Ureter (tissue), 1 donor: ENCODE measurements at regions not wholly inside any gene's neighbourhood (a gene's known extent, or its start where the extent isn't known, plus 50 kb on each side); places are given as distances from the start of the nearest gene placed in this dataset.
"Not testable (repeated sequence)": the region's sequence is repeated elsewhere in the genome, so short reads cannot be mapped to it uniquely, and the experiment has no call there.

Source experiments
- DNase-seq: peaks from one replicate; pipeline ENCODE4 v3.0.0-alpha.2; 2020; ENCODE audit warnings: low spot score
- donor health status: DM: yes; HTN: yes; CAD: no.

DNA sequence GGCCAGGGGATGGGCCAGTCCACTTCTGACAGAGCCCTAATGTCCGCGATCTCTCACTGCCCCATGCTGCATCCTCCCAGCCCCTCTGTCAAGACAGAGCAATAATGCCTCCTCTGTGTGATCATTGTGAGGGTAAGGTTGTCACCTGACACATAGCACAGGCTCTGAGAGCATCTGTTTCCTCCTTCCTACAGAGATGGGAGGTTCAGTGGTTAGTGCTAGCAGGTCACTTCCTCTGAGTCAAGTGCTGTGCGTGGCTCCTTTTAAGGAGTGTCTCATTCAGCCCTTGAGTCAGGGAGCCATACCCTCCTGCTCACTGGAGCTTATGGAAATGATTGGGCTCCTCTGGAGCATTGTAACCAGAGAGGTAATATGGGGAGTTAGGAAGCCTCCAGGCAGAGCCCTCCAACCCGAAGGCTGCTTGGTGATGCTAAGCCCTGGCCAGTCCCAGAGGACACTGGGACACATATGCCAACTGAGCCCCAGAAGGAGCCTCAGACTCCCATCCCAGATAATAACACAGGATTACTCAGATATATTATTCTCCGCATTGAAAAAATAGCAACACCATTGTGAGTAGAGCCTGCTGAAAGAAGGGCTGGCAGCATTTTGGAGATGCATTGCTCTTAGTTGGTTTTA lies 189.0 kb downstream of the GALNT1 start:
- DNase-seq: no peak

DNA sequence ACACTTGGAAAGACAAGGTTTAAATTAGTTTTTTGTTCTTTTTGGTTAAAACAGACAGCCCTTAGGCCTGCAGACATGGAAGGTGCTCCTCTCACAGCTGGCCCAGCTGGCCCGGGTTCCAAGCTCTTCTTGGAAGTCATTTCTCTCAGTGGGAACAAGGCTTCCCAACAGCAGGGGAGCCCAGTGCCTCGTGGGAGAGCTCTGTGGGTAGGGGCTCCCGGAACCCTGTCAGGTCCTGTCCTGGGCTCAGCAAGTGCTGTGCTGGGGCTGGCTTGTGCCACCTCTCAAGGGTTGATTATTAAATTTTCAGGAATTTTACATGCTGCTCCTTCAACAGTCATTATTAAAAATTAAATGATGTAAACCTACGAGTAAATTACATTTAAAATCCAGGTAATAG lies 189.6 kb downstream of the GALNT1 start:
- DNase-seq: no peak

DNA sequence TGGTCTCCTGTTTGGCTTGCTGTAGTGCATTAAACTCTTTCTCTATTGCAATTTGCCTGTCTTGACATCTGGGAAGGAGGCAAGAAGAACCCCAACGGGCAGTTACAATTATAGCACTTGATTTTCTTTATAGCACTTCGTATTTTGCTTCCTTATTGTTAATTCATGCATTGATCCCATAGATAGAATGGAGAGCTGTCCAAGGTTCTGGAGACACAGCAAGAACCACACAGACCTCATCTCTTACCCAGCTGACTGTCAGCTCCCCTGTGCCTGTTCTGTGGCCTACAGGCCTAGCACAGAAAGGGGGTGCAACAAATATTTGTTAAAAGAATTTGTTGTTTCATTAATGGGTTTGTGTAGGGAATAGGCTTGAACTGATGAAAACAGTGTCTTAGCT lies 194.3 kb downstream of the GALNT1 start:
- DNase-seq: no peak

DNA sequence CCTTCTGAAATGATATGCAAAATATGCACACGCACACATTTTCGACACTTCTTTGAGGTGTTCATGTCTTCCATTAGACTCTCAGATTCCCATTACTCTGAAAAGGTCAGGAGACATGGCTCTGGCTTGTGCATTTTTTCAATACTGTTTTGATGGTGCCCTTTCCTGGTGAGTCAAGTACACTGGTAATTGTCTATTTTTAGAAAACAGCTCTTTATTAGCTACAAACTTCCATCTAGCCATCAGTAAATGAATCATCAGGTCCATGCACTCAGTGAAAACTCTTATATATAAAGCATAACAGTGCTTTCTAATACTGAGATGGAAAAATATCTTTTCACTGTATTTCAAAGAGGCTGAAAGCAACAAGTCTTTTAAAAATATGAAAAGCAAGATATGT lies 194.9 kb downstream of the GALNT1 start:
- DNase-seq: no peak

DNA sequence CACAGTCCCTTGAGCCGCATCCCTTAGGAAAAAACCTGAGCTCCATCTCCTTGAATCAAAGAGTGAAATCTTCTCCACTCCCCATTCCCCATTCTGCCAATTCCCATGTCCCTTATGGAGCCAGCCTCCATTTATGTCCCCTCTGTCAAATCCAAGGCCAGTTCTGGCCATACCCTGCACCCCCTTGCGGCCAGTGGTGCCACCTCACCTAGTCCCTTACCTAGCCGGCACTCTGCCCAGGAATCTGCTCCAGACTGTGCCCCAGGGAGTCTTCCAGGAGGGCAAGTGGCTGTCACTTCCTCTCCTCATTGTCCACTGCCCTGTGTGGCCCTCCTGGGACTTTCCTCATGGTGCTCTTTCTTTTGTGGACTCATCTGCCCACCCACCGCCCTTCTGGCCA lies 195.4 kb upstream of the RMP24 start:
- DNase-seq: no peak

DNA sequence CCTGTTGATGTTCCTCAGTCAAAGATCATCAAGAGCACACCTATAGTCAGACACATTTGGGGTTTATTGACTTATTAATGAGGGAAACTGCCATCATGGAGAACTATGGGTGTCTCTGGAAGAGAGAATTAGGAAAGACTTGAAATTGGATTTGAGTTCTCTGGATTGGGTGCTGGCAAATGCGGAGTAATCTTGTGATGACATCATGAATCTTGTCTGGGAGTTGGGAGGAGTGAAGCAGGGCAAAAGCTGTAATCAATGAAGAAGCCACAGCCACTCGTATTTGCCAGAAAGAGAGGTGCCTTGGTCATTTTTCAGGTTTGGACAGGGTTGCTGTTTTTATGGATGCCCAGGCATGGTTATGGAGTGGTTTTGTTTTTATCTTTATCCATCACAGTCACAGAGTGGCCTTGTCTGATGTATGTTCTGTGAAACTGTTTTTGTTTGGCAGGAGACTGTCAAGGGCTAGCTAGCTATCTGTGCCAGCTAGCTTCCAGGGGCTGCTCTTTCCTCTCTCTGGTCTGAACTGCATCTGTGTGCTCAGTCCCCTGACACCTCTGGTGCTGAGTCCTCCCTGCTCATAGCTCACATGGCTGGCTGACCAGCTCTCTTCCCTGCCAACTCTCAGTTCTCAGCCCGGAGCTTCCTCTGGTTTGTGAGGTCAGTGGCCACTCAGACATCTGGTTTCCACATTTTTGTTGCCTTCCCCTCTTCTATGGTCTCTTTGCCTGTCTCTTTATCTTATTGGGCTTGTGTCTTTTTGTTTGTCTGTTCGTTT lies 193.4 kb upstream of the RMP24 start:
- no peak for DNase-seq

DNA sequence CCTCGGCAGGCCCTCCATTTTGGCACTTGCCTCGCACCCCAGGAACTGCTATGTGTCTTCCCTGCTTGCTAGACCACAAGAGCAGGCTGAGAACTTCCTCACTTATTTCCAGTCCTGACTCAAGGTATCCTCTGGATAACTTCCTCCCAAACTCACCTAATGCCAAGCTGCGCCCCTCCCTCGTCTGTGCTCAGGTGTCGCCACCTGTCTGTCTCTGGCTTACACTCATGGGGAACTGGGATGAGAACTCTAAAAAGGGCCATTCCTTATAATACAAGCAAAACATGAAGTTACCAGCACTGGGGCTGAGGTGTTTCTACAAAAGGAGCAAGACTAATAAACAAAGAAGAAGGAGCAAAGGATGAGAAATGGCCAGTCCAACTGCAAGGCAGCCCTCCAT lies 191.5 kb upstream of the RMP24 start:
- no peak for DNase-seq

DNA sequence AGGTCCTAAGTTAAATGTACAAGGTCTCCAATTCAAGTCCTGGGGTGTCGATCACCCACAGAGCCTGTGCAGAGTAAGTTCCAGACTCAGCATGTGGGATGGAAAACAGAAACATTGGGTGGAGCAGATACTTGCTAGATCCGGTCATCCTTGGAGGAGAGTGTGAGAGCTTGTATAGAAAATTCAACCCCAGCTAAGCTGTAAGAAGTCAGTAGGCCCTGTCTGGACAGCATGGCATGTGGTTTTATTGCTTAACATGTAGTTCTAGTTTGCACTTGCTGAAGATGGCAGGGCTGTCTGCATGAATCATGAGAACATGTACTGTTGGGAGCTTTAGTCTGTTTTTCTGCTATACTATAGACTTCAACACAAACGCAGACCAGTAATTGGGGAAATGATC lies 189.6 kb upstream of the RMP24 start:
- no peak for DNase-seq

DNA sequence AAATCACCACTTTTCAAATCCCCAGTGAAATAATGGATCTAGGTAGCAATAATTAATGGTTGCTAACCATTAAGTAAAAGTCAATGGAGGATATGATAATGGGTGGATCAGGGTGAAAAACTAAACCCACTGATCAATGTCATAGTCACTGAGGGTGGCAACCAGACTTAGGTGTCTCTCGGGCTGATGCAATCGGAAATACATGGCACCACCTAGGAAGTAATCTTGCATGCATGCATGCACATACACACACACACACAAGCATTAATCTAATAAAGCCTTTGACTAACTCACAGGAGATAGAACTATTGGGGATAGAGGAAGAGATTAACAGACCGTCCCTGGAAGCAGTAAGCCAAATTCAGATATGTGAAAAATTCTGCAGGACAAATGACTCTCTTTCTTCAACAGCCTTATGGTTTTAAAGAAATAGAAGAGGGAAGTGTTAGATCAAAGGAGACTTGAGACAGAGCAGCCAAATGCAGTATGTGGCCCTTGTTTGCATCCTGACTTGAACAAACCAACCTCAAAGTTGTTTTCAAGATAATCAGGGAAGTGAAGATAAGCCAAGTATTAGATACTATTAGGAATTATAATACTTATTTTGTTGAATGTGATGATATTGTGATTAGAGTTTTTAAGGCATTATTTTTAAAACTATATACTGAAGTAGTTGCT lies 186.0 kb upstream of the RMP24 start:
- DNase-seq: no peak

DNA sequence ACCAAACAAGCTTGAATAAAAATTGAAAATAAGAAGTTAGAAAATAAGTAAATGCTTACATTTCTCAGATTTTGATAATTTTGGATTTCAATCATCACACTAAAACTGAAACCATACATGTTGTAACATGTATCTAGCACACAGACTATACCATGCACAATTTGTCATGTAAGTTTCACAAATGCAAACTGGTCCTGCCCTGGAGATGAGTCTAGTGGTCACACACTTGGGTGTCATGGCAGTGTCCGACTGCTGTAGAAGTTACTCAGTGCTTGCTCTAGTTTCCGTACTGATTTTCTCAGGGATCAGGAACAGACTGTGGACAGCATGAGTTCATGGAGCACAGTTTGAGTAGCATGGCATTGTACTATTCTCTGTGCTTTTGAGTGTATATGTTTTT lies 182.9 kb upstream of the RMP24 start:
- no peak for DNase-seq

DNA sequence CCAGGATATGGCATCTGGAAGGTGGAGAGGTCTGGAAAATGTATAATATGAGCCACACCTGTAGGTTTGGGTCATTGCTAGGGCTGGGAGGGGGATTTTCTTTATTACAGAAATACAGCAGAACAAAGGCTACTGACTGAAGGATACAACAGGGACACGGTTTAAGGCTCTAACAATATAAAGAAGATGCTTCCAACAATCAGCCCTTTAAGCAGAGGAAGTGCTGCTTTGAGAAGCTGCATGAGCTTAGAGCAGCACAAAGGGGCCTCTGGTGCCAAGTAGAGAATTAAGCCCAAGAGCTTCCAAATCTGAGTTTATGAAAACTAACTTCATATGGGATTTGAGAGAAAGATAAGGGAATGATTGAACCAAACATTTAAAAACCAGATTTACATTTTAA lies 174.5 kb upstream of the RMP24 start:
- DNase-seq: no peak

DNA sequence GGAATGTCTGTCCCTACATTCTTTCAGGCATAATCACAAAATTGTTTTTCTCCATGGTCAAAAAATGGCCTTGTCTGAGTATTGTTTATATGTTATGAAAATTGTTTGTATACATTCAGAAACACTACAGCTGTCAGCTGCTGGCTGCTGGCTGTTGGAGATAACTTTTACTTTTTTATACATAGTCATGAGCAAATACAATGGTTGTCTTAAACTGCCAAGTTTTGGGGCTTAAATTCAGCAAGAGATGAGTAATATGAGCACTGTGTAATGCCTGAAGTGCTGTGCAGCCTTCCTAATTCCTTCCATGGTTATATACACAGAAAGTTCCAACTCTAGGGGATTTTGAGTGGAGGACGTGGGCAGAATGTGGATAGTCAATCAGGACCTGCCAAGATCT lies 168.9 kb upstream of the RMP24 start:
- no peak for DNase-seq

DNA sequence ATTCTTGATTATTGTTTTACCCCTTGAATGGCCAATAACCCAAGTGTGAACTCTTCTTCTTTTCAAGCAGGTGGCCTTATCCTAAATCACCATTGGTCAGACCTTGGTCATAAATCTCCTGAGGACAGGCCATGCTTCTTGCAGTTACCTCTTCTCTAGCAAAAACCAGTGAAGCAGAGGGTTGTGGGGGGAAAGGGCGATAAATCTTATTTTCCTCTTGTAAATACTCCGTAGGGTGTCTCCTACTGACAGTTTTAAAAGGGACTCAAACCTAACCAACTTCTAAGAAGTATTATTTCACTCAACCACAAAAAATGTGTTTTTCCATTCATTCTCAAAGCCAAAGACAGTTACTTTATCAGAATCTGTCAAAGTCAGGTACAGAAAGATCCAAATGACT lies 168.1 kb upstream of the RMP24 start:
- no peak for DNase-seq

DNA sequence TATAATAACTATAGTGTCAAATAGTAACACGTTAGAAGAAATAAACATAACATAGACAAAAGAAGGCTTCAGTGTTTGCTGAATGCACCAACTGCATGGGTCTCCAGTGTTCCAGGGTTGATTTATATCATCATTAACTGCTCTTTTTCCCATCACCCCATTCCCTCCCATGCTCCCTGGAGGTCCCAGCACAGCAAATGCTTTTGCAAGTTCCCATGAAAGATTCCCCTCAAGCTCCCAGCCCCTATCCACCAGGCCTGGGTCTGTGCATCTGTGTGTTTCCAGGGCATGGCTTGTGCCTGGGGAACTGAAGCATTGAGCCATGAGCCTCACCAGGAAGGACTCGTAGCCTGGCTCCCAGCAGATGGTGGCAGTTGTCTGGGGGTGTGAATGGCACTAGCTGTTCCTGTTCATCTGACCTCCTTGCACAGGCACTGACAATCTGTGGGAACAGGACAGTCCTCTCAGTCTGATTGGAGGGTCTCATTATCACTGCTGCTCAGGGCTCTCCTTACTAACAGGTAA lies 164.6 kb upstream of the RMP24 start:
- no peak for DNase-seq

DNA sequence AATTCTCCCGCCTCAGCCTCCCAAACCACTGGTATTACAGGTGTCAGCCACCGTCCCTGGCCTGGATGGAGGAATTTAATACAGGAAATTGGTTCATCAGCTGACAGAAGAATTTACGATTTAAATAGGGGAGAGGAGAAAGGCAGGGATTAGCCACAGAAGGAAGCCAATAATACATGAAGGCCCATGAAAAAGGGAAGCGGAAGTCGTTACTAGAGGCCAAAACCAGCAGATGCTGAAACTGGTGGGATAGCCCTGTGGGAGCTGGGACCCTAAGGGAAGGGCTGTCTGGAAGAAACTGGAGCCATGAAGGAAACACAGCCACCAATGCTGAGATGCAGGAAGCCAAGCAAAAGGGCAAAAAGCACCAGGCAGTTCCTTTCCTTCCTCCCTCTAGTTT lies 163.7 kb upstream of the RMP24 start:
- no peak for DNase-seq

DNA sequence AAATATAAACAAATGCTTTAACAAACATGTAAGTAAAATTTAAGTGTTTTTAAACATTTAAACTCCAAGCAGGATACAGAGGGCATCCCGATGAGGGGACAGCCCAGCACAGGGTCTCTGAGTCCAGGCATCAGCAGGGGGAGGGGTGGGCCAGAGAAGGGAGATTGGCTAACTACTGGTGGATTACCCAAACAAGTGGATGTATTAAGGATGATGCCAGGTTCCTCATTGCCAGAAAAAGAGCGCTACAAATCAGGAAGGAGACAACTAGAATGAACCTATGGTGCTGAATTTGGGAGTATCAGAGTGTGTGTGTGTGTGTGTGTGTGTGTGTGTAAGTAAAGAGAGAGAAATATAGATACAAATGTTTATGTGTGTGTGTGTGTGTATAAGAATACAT lies 162.0 kb upstream of the RMP24 start:
- DNase-seq: no peak

DNA sequence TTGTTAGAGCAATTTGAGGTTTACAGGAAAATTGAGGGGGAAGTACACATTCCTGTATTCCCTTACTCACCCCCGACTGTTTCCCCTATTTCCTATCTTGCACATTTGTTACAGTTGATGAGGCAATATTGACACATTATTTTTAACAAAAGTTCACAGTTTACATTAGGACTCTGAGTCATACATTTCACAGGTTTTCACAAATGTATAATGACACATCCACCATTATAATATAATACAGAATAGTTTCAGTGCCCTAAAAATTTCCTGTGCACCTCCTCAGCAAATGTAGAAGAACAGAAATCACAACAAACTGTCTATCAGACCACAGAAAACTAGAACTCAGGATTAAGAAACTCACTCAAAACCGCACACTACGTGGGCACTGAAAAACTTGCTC lies 160.6 kb upstream of the RMP24 start:
- DNase-seq: no peak

DNA sequence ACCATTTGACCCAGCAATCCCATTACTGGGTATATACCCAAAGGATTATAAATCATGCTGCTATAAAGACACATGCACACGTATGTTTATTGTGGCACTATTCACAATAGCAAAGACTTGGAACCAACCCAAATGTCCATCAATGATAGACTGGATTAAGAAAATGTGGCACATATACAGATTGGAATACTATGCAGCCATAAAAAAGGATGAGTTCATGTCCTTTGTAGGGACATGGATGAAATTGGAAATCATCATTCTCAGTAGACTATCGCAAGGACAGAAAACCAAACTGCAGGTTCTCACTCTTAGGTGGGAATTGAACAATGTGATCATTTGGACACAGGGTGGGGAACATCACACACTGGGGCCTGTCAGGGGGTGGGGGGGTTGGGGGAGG lies 157.5 kb upstream of the RMP24 start:
- not testable (repeated sequence) for DNase-seq

DNA sequence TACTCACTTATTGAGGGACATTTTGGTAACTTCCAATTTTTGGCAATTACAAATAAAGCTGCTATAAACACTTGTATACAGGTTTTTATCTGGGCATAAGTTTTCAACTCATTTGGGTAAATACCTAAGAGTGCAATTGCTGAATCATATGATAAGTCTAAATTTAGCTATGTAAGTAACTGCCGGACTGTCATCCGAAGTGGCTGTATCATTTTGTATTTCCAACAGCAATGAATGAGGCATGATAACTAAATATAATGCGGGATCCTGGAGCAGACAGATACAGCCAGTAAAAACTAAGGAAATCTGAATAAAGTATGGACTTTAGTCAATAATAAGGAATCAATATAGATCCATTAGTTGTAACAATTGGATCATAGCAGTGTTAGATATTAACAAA lies 156.5 kb upstream of the RMP24 start:
- no peak for DNase-seq

DNA sequence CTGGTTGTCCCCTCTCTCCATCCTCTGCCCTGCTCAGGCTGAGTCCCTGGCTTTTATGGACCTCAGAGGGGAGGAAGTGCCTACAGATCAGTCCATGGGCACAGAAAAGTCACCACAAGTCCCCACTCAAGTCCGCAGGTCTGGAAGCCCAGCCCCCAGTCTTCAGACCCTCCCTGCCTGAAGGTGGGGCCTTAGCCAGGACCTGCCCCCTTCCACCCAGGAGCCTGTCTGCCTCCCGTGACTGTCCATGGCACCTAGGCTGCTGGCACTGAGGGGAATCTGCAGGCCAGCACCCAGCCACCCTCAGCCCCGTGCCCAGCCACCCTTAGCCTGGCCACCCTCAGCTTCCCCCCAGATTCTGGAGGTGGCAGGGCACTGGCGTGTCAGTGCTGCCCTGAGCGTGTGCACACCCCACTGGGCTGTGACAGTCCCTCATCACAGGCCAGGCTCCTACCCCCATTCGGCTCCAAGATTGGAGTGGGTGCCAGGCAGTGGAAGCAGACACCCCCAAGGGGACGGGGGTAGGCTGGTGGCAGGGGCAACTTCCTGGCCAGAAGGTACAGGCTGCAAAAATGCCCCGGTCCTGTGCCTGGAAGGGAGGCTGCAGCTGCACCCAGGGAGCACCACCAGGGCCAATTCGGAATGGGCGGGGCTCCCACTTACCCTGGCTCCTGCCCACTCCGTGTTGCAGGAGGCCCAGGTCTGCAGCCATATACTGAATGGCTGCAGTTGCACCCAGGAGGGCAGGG lies 154.7 kb upstream of the RMP24 start:
- DNase-seq: no peak

DNA sequence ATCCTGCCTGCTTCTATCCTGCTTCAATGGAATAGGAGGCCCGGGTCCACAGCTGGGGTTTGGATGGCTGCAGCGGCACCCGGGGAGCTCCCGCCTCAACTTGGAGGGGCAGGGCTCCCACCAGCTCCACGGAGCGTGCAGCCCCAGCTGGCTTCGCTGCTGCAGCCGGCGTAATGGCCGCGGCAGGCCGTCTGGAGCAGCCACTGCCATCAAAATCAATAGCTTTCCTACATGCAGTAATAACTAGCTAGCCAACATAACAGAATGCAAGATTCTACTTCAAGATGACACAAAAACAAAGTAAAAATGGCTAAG lies 154.2 kb upstream of the RMP24 start:
- no peak for DNase-seq

DNA sequence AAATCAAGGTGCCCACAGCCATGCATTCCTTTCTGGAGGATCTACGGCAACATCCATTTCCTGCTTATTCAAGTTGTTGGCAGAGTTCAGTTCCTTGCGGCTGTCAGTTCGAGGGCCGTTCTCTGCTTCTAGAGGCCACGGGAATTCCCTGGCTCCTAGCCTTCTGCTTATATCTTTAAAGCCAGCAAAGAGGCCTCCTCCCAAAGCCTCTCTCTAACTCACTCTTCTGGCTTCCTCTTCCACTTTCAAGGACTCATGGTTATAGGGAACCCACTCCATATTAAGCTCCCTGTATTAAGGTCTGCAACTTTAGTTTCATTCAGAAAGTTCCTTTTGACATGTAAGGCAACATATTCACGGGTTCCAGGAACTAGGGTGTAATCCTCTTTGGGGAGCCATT lies 150.1 kb upstream of the RMP24 start:
- no peak for DNase-seq

DNA sequence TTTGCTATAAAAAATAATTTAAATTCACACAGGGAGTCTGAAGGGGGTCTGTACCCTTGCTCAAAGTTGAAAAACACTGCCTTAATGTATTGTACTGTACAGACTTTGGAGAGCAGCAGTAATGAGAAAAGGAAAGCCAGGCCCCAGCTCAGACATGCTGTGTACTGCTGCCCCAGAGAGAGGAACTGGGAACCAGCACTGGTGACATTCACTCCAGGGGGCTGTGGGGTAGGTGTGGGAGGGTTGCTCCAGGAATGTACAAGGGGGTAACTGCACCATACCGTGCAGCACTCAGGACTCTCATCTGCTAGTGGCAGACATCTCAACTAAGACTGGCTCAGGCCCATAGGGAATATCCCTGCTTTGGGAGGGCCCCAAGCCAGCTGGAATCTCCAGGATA lies 146.0 kb upstream of the RMP24 start:
- DNase-seq: no peak
